HepG2 (cell line): ENCODE measurements at regions not wholly inside any gene's neighbourhood (a gene's known extent, or its start where the extent isn't known, plus 50 kb on each side); places are given as distances from the start of the nearest gene placed in this dataset.
A peak's percentile ranks its signal among the peaks of the same experiment; 100 is the strongest.

Experiments used
- ATAC-seq: fragments of 200-7000 bp; cut with Tn5 transposase; 3 replicates; pipeline ENCODE4 v1.9.1; 2020; ENCODE audit warnings: mild to moderate bottlenecking, moderate library complexity
- BruUV-seq: library from RNA; stranded (reverse); fragments of 400-500 nt; replicated peaks from 2 replicates; lab custom pipeline; 2021; lab: Mats Ljungman, UMichigan
- CTCF ChIA-PET: fragments of 300-600 bp; formaldehyde crosslinking; extraction: SDS; loops from one replicate; lab custom pipeline; 2021; ENCODE audit warnings: low total read pairs, inconsistent platforms, low intra/inter-chr PET ratio; lab: Yijun Ruan, JAX
- POLR2A ChIA-PET: fragments of 350-600 bp; sonication (Branson Sonifier 250); formaldehyde crosslinking; loops from one replicate; lab custom pipeline; 2020; ENCODE audit warnings: antibody characterized with exemption, inconsistent platforms; lab: Yijun Ruan, JAX
- DNase-seq: peaks from one replicate; pipeline ENCODE4 v3.0.0-alpha.2; 2015; ENCODE audit warnings: low spot score
- FAIRE-seq: peaks from 3 replicates; lab custom pipeline; 2011; peaks lifted over from hg19 to GRCh38; lab: Jason Lieb, UNC
- H2AFZ ChIP-seq: one replicate; pipeline ENCODE4 v1.6.1; 2011; ENCODE audit warnings: low read length, inconsistent platforms
- H3K27ac ChIP-seq: fragments of 300-600 bp; 3 replicates; pipeline ENCODE4 v1.8.0; 2011; ENCODE audit warnings: mixed run types, mild to moderate bottlenecking, mixed read lengths, low read length, inconsistent platforms; ENCODE audit not compliant: insufficient read depth; ENCODE audit errors: extremely low read length
- H3K27me3 ChIP-seq, 2 experiments: fragments of 200-600 bp in 1 of 2; 2 replicates in 1 of 2; 3 replicates in 1 of 2; pipeline versions ENCODE4 v1.6.0 to v1.8.0; 2011; ENCODE audit warnings: low read length in 2 of 2, mild to moderate bottlenecking in 2 of 2, moderate library complexity in 2 of 2, inconsistent platforms in 1 of 2; ENCODE audit not compliant: insufficient read depth in 2 of 2, control insufficient read depth in 1 of 2
- H3K36me3 ChIP-seq, 2 experiments: fragments of 200-600 bp in 1 of 2; replicated peaks in 1 of 2; 2 replicates in 1 of 2; 3 replicates in 1 of 2; pipeline versions ENCODE4 v1.5.1 to v1.8.0; 2011; ENCODE audit warnings: low read length in 2 of 2, inconsistent platforms in 1 of 2; ENCODE audit not compliant: insufficient read depth in 2 of 2, control insufficient read depth in 1 of 2
- H3K4me1 ChIP-seq: 2 replicates; pipeline ENCODE4 v1.5.1; 2012; ENCODE audit warnings: low read length, inconsistent platforms; ENCODE audit not compliant: insufficient read depth
- H3K4me2 ChIP-seq: 2 replicates; pipeline ENCODE4 v1.6.0; 2011; ENCODE audit warnings: low read depth, low read length, inconsistent platforms
- H3K4me3 ChIP-seq, 3 experiments: fragments of 200-600 bp in 1 of 3; sonication (generic), shearing (Covaris generic) in 1 of 3; replicated peaks in 1 of 3; 2 replicates each; pipeline ENCODE4 v1.5.1; 2011 to 2016; ENCODE audit warnings: low read length in 3 of 3, inconsistent platforms in 2 of 3, low read depth in 2 of 3, mild to moderate bottlenecking in 2 of 3, control low read depth in 1 of 3, mixed read lengths in 1 of 3; ENCODE audit not compliant: insufficient read depth in 1 of 3
- H3K79me2 ChIP-seq: one replicate; pipeline ENCODE4 v1.6.1; 2011; ENCODE audit warnings: low read length, inconsistent platforms; ENCODE audit not compliant: insufficient read depth
- H3K9ac ChIP-seq: 2 replicates; pipeline ENCODE4 v1.6.0; 2011; ENCODE audit warnings: mild to moderate bottlenecking, low read depth, low read length, inconsistent platforms; ENCODE audit not compliant: insufficient read depth
- H3K9me3 ChIP-seq: 2 replicates; pipeline ENCODE4 v1.5.1; 2012; ENCODE audit warnings: mild to moderate bottlenecking, low read length
- H4K20me1 ChIP-seq: 2 replicates; pipeline ENCODE4 v1.6.0; 2011; ENCODE audit warnings: inconsistent platforms, mild to moderate bottlenecking, low read length, moderate library complexity; ENCODE audit not compliant: insufficient read depth
- KMT2B ChIP-seq: IDR thresholded peaks from 2 replicates; pipeline ENCODE4 v1.6.1; 2016; ENCODE audit warnings: missing genetic modification reagents, missing compliant biosample characterization
- NFYC ChIP-seq: IDR thresholded peaks from 2 replicates; pipeline ENCODE4 v1.6.1; 2016; ENCODE audit warnings: missing genetic modification reagents, missing compliant biosample characterization
- RAD51 ChIP-seq: fragments of 450-650 bp; IDR thresholded peaks from 2 replicates; pipeline ENCODE4 v1.6.1; 2016; ENCODE audit warnings: borderline replicate concordance
- SRSF4 ChIP-seq: fragments of 200-400 bp; formaldehyde crosslinking; IDR thresholded peaks from one replicate; pipeline ENCODE4 v1.6.1; 2018; ENCODE audit warnings: mild to moderate bottlenecking, low read depth, low read length, moderate library complexity; ENCODE audit not compliant: poor library complexity, severe bottlenecking
- ZBTB3 ChIP-seq: sonication (generic); formaldehyde crosslinking; IDR thresholded peaks from 2 replicates; pipeline ENCODE4 v1.4.0; 2020; ENCODE audit warnings: low read depth, mild to moderate bottlenecking, moderate library complexity, missing genetic modification reagents, borderline replicate concordance
- ZNF564 ChIP-seq: sonication (generic); formaldehyde crosslinking; IDR thresholded peaks from 2 replicates; pipeline ENCODE4 v1.8.1; 2023; ENCODE audit warnings: mild to moderate bottlenecking, missing genetic modification reagents
- ZNF841 ChIP-seq: sonication (generic); formaldehyde crosslinking; IDR thresholded peaks from 2 replicates; pipeline ENCODE4 v1.8.1; 2023; ENCODE audit warnings: missing genetic modification reagents, borderline replicate concordance
- WGBS: methylation state at CpG from one replicate; pipeline ENCODE4 v1.1.6; 2017; ENCODE audit warnings: low lambda C conversion rate; 5-methylcytosine and 5-hydroxymethylcytosine counted together
- in situ Hi-C: cut with HindIII; loops from 2 replicates; pipeline ENCODE4 v1.10.0; 2017; ENCODE audit warnings: low pct_unique_long_range_greater_than_20kb; ENCODE audit not compliant: extremely low pct_ligation_motif_present
- intact Hi-C: fragments of 100-400 bp; cut with micrococcal nuclease; formaldehyde crosslinking; loops from one replicate; pipeline ENCODE4 v1.10.0; 2022; ENCODE audit not compliant: unreplicated experiment
- TF ChIP-seq, protein P1 (sequence below), 2 experiments: sonication (generic) in 1 of 2; formaldehyde crosslinking in 1 of 2; IDR thresholded peaks; 2 replicates each; pipeline versions ENCODE4 v1.5.1 to v1.6.1; 2011 to 2020; ENCODE audit warnings: borderline replicate concordance in 1 of 2, low read depth in 1 of 2, low read length in 1 of 2, mild to moderate bottlenecking in 1 of 2, missing genetic modification reagents in 1 of 2, moderate library complexity in 1 of 2
- TF ChIP-seq, protein P2 (sequence below): fragments of 450-650 bp; IDR thresholded peaks from 2 replicates; pipeline ENCODE4 v1.6.1; 2016
- TF ChIP-seq, protein P3 (sequence below): sonication (generic); formaldehyde crosslinking; IDR thresholded peaks from 2 replicates; pipeline ENCODE4 v1.5.0; 2020; ENCODE audit warnings: missing genetic modification reagents, mild to moderate bottlenecking, borderline replicate concordance
- TF ChIP-seq, protein P4 (sequence below): sonication (generic); formaldehyde crosslinking; IDR thresholded peaks from 2 replicates; pipeline ENCODE4 v1.4.0; 2020; ENCODE audit warnings: missing genetic modification reagents, mild to moderate bottlenecking, borderline replicate concordance
- TF ChIP-seq, protein P5 (sequence below): sonication (generic); formaldehyde crosslinking; IDR thresholded peaks from 2 replicates; pipeline ENCODE4 v1.5.0; 2020; ENCODE audit warnings: mild to moderate bottlenecking, low read depth, missing genetic modification reagents, borderline replicate concordance

DNA sequence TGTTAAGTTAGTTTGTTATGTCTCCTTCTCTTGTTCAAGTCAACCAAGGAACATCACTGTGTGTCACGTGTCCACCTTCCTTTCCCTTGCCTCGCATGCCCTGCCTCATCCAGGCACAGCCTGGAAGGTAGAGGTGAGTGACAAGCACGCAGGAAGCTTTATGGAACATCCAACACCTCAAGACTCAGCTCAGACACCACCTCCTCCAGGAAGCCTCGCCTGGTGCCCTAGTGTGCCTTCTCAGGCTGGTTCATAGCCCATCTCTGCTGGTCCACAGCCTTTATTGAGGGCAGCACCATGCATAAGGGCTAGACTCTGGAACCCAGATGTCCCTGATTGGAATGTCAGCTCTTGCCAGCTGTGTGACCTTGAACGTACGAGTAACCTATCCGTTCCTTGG lies 224.3 kb downstream of the ANKRD60 start:
- WGBS = 7% methylated on average over 7 of the region's 7 CpGs

DNA sequence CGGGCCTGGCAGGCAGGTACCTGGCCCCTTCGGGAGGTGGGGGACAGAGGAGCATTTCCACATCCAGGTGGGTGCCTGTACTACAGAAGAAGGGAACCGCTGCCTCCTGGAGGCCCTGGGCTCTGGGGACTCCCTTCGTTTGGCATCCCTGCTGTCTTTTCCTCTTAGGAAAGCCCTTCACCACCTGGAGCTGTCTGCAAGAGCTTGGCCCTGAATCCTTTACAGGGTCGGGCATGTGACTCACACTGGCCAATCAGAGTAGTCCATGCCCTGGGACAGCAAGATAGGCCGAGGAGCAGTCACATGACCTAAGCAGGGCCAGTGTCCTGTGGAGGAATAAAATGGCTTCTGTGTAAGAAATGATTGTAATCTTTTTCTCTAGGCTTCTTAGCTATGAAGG lies 224.9 kb downstream of the ANKRD60 start:
- no peak for FAIRE-seq
- Histone ChIP-seq H3K36me3 (no peaks in the 10 kb centered on the region), H3K4me2 (no peak overlapping the region), H3K9ac (no peak overlapping the region), H3K27ac (no peak overlapping the region), H3K9me3 (no peaks in the 10 kb centered on the region), H3K4me1 (no peaks in the 10 kb centered on the region), H3K27me3 (peaks cover 5 to 51% of the 10 kb centered on the region in 2 experiments; a peak in 4 of 5 replicates), H3K4me3 (no peak overlapping the region), H2AFZ (no peak overlapping the region), H4K20me1 (no peaks in the 10 kb centered on the region), H3K79me2 (no peaks in the 10 kb centered on the region)
- no peak; the same call in 2 of the 3 replicates for ATAC-seq
- ChIA-PET CTCF (no interaction called here), POLR2A (no interaction called here)
- intact Hi-C loops (no loop called here), in situ Hi-C loops (no loop called here)
- TF ChIP-seq, protein P1, sequence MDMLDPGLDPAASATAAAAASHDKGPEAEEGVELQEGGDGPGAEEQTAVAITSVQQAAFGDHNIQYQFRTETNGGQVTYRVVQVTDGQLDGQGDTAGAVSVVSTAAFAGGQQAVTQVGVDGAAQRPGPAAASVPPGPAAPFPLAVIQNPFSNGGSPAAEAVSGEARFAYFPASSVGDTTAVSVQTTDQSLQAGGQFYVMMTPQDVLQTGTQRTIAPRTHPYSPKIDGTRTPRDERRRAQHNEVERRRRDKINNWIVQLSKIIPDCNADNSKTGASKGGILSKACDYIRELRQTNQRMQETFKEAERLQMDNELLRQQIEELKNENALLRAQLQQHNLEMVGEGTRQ (IDR thresholded peaks at IDR 0.05; ENCODE audit: low read depth, low read length) = 0 out of 2 replicates have a peak, but pooled peaks have one; percentile 39
- TF ChIP-seq, protein P1 (CRISPR knock-in tag; IDR thresholded peaks at IDR 0.05; ENCODE audit: borderline replicate concordance) = no peak; the same call in 1 of the 2 replicates
- TF ChIP-seq, protein P2, sequence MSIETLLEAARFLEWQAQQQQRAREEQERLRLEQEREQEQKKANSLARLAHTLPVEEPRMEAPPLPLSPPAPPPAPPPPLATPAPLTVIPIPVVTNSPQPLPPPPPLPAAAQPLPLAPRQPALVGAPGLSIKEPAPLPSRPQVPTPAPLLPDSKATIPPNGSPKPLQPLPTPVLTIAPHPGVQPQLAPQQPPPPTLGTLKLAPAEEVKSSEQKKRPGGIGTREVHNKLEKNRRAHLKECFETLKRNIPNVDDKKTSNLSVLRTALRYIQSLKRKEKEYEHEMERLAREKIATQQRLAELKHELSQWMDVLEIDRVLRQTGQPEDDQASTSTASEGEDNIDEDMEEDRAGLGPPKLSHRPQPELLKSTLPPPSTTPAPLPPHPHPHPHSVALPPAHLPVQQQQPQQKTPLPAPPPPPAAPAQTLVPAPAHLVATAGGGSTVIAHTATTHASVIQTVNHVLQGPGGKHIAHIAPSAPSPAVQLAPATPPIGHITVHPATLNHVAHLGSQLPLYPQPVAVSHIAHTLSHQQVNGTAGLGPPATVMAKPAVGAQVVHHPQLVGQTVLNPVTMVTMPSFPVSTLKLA = no peak
- TF ChIP-seq, protein P3, sequence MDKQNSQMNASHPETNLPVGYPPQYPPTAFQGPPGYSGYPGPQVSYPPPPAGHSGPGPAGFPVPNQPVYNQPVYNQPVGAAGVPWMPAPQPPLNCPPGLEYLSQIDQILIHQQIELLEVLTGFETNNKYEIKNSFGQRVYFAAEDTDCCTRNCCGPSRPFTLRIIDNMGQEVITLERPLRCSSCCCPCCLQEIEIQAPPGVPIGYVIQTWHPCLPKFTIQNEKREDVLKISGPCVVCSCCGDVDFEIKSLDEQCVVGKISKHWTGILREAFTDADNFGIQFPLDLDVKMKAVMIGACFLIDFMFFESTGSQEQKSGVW = no peak
- TF ChIP-seq, protein P4, sequence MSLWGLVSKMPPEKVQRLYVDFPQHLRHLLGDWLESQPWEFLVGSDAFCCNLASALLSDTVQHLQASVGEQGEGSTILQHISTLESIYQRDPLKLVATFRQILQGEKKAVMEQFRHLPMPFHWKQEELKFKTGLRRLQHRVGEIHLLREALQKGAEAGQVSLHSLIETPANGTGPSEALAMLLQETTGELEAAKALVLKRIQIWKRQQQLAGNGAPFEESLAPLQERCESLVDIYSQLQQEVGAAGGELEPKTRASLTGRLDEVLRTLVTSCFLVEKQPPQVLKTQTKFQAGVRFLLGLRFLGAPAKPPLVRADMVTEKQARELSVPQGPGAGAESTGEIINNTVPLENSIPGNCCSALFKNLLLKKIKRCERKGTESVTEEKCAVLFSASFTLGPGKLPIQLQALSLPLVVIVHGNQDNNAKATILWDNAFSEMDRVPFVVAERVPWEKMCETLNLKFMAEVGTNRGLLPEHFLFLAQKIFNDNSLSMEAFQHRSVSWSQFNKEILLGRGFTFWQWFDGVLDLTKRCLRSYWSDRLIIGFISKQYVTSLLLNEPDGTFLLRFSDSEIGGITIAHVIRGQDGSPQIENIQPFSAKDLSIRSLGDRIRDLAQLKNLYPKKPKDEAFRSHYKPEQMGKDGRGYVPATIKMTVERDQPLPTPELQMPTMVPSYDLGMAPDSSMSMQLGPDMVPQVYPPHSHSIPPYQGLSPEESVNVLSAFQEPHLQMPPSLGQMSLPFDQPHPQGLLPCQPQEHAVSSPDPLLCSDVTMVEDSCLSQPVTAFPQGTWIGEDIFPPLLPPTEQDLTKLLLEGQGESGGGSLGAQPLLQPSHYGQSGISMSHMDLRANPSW (CRISPR knock-in tag) = no peak
- TF ChIP-seq NFYC (CRISPR knock-in tag) = 0 out of 2 replicates have a peak, but pooled peaks have one; percentile 37
- DNase-seq = no peak
- BruUV-seq = no TSS peak
- 1% methylated on average over 6 of the region's 6 CpGs for WGBS

More for the DNA sequence above, 224.3 kb downstream of the ANKRD60 start:
- intact Hi-C loops = no loop called here
- no TSS peak for BruUV-seq
- H3K4me3 ChIP-seq = no peak overlapping the region
- no peak for FAIRE-seq
- ChIA-PET POLR2A (no interaction called here), CTCF (no interaction called here)
- in situ Hi-C loops = no loop called here
- no peaks in the 10 kb centered on the region for H3K4me1 ChIP-seq
- H3K79me2 ChIP-seq = no peaks in the 10 kb centered on the region
- no peak overlapping the region for H2AFZ ChIP-seq
- H3K27me3 ChIP-seq = peaks cover 3 to 55% of the 10 kb centered on the region in 2 experiments; a peak in 4 of 5 replicates
- no peak for DNase-seq
- H3K36me3 ChIP-seq = no peaks in the 10 kb centered on the region
- H3K9me3 ChIP-seq = no peaks in the 10 kb centered on the region
- no peak overlapping the region for H3K4me2 ChIP-seq
- H3K27ac ChIP-seq = no peak overlapping the region
- TF ChIP-seq ZNF841 (no peak), KMT2B (CRISPR knock-in tag) (no peak), SRSF4 (no peak), ZBTB3 (CRISPR knock-in tag) (no peak), RAD51 (peak; percentile 45; the same call in 1 of the 2 replicates), ZNF564 (CRISPR knock-in tag) (no peak)
- TF ChIP-seq, protein P5, sequence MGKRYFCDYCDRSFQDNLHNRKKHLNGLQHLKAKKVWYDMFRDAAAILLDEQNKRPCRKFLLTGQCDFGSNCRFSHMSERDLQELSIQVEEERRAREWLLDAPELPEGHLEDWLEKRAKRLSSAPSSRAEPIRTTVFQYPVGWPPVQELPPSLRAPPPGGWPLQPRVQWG (CRISPR knock-in tag) = no peak
- TF ChIP-seq, all 625 proteins: peak for 1
- Histone ChIP-seq H4K20me1 (no peaks in the 10 kb centered on the region), H3K9ac (no peak overlapping the region)
- no peak for ATAC-seq
